ENCODE measurements at regions not wholly inside any gene's neighbourhood (a gene's known extent, or its start where the extent isn't known, plus 50 kb on each side); places are given as distances from the start of the nearest gene placed in this dataset.
"Not testable (repeated sequence)": the region's sequence is repeated elsewhere in the genome, so short reads cannot be mapped to it uniquely, and the experiment has no call there.

DNA sequence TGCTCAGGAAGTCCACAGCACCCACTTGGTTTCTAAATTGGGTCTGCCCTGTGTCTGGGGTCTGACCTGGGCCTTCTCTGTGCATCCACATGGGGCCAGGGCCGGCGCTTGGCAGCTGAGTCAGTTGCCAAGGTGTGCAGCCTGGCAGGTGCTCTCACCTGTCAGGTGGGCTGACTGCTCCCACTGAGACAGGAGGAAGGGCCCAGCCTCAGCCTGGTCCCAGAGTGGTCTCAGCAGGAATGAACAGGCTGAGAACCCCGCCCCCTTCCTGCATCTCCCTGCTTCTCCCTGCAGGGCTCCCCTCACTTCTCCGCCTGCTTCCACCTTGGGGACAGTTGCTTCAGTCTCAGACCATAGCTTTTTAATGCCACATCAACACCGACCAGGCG lies 60.5 kb downstream of the BARX1 start:
- no peaks in the 10 kb centered on the region for H3K36me3 ChIP-seq (ENCODE audit: control insufficient read depth, insufficient read depth, low read length)
- no peaks in the 10 kb centered on the region for H3K27me3 ChIP-seq (ENCODE audit: control insufficient read depth, insufficient read depth, low read length)
- H3K27ac ChIP-seq (ENCODE audit: low read length), result no peak overlapping the region
- no peak overlapping the region for H3K4me3 ChIP-seq (ENCODE audit: low read length)
- H3K9me3 ChIP-seq (ENCODE audit: control insufficient read depth, low read depth, low read length), result no peaks in the 10 kb centered on the region
- DNase-seq, result no peak
- no CpG with 5 or more reads among the region's 6 CpGs for WGBS (ENCODE audit: insufficient coverage, low lambda C conversion rate)
- H3K4me1 ChIP-seq (ENCODE audit: control insufficient read depth, insufficient read depth, low read length), result peaks cover 12% of the 10 kb centered on the region

DNA sequence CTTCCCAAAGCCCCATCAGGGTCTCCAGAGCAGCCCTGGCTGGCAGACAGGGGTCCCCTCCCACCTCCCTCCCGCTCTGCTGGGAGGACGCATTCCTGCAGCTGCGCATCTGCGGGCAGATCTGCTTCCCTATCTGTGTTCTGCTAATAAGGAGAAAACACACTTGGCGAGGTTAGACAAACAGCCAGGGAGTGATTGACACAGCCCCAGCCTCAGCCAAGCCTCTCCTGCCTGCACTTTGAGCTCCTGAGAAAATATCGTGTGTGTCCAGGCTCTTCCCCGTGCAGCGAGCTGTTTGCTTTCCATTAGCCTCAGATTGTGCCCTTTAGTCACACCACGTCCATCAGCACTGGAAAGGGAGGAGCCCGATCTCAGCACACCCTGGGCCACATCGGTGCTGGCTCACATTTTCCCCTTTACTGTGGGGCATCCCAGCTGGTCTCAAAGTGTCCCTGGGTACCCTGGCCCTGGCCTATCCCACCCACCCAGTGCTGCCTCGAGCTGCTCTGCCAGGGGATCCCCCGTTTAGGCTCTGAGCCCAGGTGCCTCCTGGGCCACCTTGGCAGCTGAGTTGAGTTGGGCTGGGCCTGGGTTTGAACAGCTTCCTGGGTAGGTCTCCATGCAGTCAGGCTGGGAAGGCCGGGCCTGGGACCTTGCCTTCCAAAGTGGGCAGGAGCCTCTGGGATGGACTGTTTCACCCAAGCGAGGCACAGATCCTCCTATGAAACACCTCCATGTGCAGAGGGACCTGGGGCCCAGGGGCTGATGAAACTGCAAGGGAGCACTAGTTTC lies 61.1 kb downstream of the BARX1 start:
- H3K4me3 ChIP-seq (ENCODE audit: low read length), result no peak overlapping the region
- no peaks in the 10 kb centered on the region for H3K9me3 ChIP-seq (ENCODE audit: control insufficient read depth, low read depth, low read length)
- no CpG with 5 or more reads among the region's 15 CpGs for WGBS (ENCODE audit: insufficient coverage, low lambda C conversion rate)
- H3K36me3 ChIP-seq (ENCODE audit: control insufficient read depth, insufficient read depth, low read length), result no peaks in the 10 kb centered on the region
- DNase-seq, result peak; percentile 72 to 86
- H3K27me3 ChIP-seq (ENCODE audit: control insufficient read depth, insufficient read depth, low read length), result no peaks in the 10 kb centered on the region
- H3K27ac ChIP-seq (ENCODE audit: low read length), result peak overlapping the region; percentile 31
- peaks cover 12% of the 10 kb centered on the region for H3K4me1 ChIP-seq (ENCODE audit: control insufficient read depth, insufficient read depth, low read length)

- no peak overlapping the region for H3K27ac ChIP-seq (ENCODE audit: low read length)
- no peaks in the 10 kb centered on the region for H3K27me3 ChIP-seq (ENCODE audit: control insufficient read depth, insufficient read depth, low read length)
- H3K4me1 ChIP-seq (ENCODE audit: control insufficient read depth, insufficient read depth, low read length), result peaks cover 12% of the 10 kb centered on the region
- H3K4me3 ChIP-seq (ENCODE audit: low read length), result no peak overlapping the region
- no peak for DNase-seq
- no peaks in the 10 kb centered on the region for H3K36me3 ChIP-seq (ENCODE audit: control insufficient read depth, insufficient read depth, low read length)
- no peaks in the 10 kb centered on the region for H3K9me3 ChIP-seq (ENCODE audit: control insufficient read depth, low read depth, low read length)
Measured at GRCh38 chr9:93893194-93893593, 62.0 kb downstream of the BARX1 start.

DNA sequence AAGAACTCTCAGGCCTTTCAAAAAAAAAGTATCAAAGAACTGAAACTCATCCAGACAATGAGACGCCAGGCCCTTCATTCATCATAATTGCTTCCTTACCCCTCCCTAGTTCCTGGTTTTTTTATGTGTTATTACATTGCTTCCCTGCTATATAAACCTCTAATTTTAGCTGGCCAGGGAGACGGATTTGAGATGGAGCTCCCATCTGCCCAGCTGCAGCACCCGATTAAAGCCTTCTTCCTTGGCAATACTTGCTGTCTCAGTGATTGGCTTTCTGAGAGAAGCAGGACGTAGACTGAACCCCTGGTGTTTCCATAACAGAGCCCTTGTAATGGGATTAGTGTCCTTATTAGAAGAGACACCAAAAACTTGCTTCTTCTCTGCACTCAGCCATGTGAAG lies 62.4 kb downstream of the BARX1 start:
- H3K27ac ChIP-seq (ENCODE audit: low read length), result no peak overlapping the region
- H3K36me3 ChIP-seq (ENCODE audit: control insufficient read depth, insufficient read depth, low read length), result no peaks in the 10 kb centered on the region
- H3K9me3 ChIP-seq (ENCODE audit: control insufficient read depth, low read depth, low read length), result no peaks in the 10 kb centered on the region
- H3K4me1 ChIP-seq (ENCODE audit: control insufficient read depth, insufficient read depth, low read length), result peaks cover 12% of the 10 kb centered on the region
- no peaks in the 10 kb centered on the region for H3K27me3 ChIP-seq (ENCODE audit: control insufficient read depth, insufficient read depth, low read length)
- no peak overlapping the region for H3K4me3 ChIP-seq (ENCODE audit: low read length)
- no peak for DNase-seq
- no CpG with 5 or more reads among the region's 4 CpGs for WGBS (ENCODE audit: insufficient coverage, low lambda C conversion rate)

- no peak for DNase-seq
- no peak overlapping the region for H3K4me3 ChIP-seq (ENCODE audit: low read length)
- no peaks in the 10 kb centered on the region for H3K9me3 ChIP-seq (ENCODE audit: control insufficient read depth, low read depth, low read length)
- H3K4me1 ChIP-seq (ENCODE audit: control insufficient read depth, insufficient read depth, low read length), result peaks cover 12% of the 10 kb centered on the region
- no peak overlapping the region for H3K27ac ChIP-seq (ENCODE audit: low read length)
- H3K27me3 ChIP-seq (ENCODE audit: control insufficient read depth, insufficient read depth, low read length), result no peaks in the 10 kb centered on the region
- no peaks in the 10 kb centered on the region for H3K36me3 ChIP-seq (ENCODE audit: control insufficient read depth, insufficient read depth, low read length)
- WGBS (ENCODE audit: insufficient coverage, low lambda C conversion rate), result no CpG with 5 or more reads among the region's 4 CpGs
Measured at GRCh38 chr9:93891549-93892310, 63.4 kb downstream of the BARX1 start.

DNA sequence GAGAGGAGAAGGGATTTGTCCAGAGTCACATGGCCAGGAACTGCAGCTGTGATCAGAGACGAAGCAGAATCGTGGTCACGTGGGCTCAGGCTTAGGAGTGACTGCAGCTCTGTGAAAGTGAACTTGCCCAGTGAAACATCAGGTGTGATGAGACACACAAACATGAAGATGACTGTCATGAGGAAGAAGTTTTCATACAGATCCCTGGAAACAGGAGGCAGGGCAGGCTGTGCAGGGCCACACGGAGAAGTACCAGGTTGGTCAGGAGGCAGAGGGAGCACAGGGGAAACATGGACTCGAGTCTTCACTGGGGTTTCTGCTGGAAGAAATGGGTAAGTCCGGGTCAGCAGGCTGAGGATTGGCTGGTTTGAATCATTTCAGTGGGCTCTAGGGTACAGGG lies 64.1 kb downstream of the BARX1 start:
- H3K4me1 ChIP-seq (ENCODE audit: control insufficient read depth, insufficient read depth, low read length), result peaks cover 12% of the 10 kb centered on the region
- H3K27ac ChIP-seq (ENCODE audit: low read length), result no peak overlapping the region
- no peaks in the 10 kb centered on the region for H3K9me3 ChIP-seq (ENCODE audit: control insufficient read depth, low read depth, low read length)
- no peaks in the 10 kb centered on the region for H3K27me3 ChIP-seq (ENCODE audit: control insufficient read depth, insufficient read depth, low read length)
- H3K4me3 ChIP-seq (ENCODE audit: low read length), result no peak overlapping the region
- no CpG with 5 or more reads among the region's 6 CpGs for WGBS (ENCODE audit: insufficient coverage, low lambda C conversion rate)
- H3K36me3 ChIP-seq (ENCODE audit: control insufficient read depth, insufficient read depth, low read length), result no peaks in the 10 kb centered on the region
- DNase-seq, result no peak

DNA sequence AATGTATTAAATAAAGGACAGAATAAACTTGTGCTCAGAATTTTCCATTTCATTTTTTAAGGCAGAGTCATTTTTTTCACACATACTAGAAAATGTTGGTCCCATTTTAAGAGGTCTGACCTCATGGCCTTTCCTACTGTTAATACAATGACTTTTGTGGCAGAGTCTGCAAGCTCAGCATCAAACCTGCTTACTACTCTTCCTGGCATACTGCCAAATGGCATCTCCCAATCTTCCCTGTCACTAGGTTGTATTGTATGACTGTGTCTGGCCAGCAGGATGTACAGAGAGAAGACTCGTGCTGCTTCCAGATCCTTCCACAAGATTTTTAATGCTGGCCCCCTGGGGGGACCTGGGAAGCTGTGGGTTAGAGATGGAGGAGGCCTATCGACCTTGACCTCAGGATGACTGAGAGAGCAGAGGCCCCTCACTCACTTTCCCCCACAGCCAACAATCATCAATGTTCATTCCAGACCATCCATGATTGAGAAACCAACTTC lies 64.7 kb downstream of the BARX1 start:
- peaks cover 12% of the 10 kb centered on the region for H3K4me1 ChIP-seq (ENCODE audit: control insufficient read depth, insufficient read depth, low read length)
- WGBS (ENCODE audit: insufficient coverage, low lambda C conversion rate), result no CpG with 5 or more reads among the region's 2 CpGs

GRCh38 chr9:93886911-93887310 lies 68.2 kb downstream of the BARX1 start:
- no peak for DNase-seq
- H3K4me3 ChIP-seq (ENCODE audit: low read length), result no peak overlapping the region
- H3K27ac ChIP-seq (ENCODE audit: low read length), result no peak overlapping the region
- no peaks in the 10 kb centered on the region for H3K36me3 ChIP-seq (ENCODE audit: control insufficient read depth, insufficient read depth, low read length)
- 89% methylated on average over 2 of the region's 7 CpGs for WGBS (ENCODE audit: insufficient coverage, low lambda C conversion rate)
- no peaks in the 10 kb centered on the region for H3K27me3 ChIP-seq (ENCODE audit: control insufficient read depth, insufficient read depth, low read length)
- H3K9me3 ChIP-seq (ENCODE audit: control insufficient read depth, low read depth, low read length), result no peaks in the 10 kb centered on the region
- no peaks in the 10 kb centered on the region for H3K4me1 ChIP-seq (ENCODE audit: control insufficient read depth, insufficient read depth, low read length)

More for the DNA sequence above, 64.7 kb downstream of the BARX1 start:
- Histone ChIP-seq H3K27me3 (ENCODE audit: control insufficient read depth, insufficient read depth, low read length) (no peaks in the 10 kb centered on the region), H3K27ac (ENCODE audit: low read length) (no peak overlapping the region), H3K36me3 (ENCODE audit: control insufficient read depth, insufficient read depth, low read length) (no peaks in the 10 kb centered on the region), H3K4me3 (ENCODE audit: low read length) (no peak overlapping the region), H3K9me3 (ENCODE audit: control insufficient read depth, low read depth, low read length) (no peaks in the 10 kb centered on the region)
- no peak for DNase-seq

GRCh38 chr9:93884808-93885207 lies 70.3 kb downstream of the BARX1 start:
- Histone ChIP-seq H3K27me3 (ENCODE audit: control insufficient read depth, insufficient read depth, low read length) (no peaks in the 10 kb centered on the region), H3K36me3 (ENCODE audit: control insufficient read depth, insufficient read depth, low read length) (no peaks in the 10 kb centered on the region), H3K4me1 (ENCODE audit: control insufficient read depth, insufficient read depth, low read length) (no peaks in the 10 kb centered on the region), H3K9me3 (ENCODE audit: control insufficient read depth, low read depth, low read length) (peaks cover 2% of the 10 kb centered on the region), H3K4me3 (ENCODE audit: low read length) (no peak overlapping the region), H3K27ac (ENCODE audit: low read length) (no peak overlapping the region)
- DNase-seq, result no peak
- 0% methylated on average over 1 of the region's 1 CpG for WGBS (ENCODE audit: insufficient coverage, low lambda C conversion rate)

GRCh38 chr9:93879662-93880407 lies 75.3 kb downstream of the BARX1 start:
- not testable (repeated sequence) for DNase-seq; H3K27me3 ChIP-seq (ENCODE audit: control insufficient read depth, insufficient read depth, low read length); H3K27ac ChIP-seq (ENCODE audit: low read length); H3K4me1 ChIP-seq (ENCODE audit: control insufficient read depth, insufficient read depth, low read length); H3K4me3 ChIP-seq (ENCODE audit: low read length); H3K36me3 ChIP-seq (ENCODE audit: control insufficient read depth, insufficient read depth, low read length)
- peaks cover 21% of the 10 kb centered on the region for H3K9me3 ChIP-seq (ENCODE audit: control insufficient read depth, low read depth, low read length)
- no CpG with 5 or more reads among the region's 35 CpGs for WGBS (ENCODE audit: insufficient coverage, low lambda C conversion rate)

Data from large intestine (tissue), 3 donors.